K562 (cell line): ENCODE measurements at regions not wholly inside any gene's neighbourhood (a gene's known extent, or its start where the extent isn't known, plus 50 kb on each side); places are given as distances from the start of the nearest gene placed in this dataset.
A peak's percentile ranks its signal among the peaks of the same experiment; 100 is the strongest.

Source experiments
- ATAC-seq: fragments of 200-7000 bp; cut with Tn5 transposase; 3 replicates; pipeline ENCODE4 v1.9.1; 2020; ENCODE audit warnings: moderate library complexity
- BruUV-seq: library from RNA; stranded (reverse); fragments of 400-500 nt; replicated peaks from 2 replicates; lab custom pipeline; 2021; lab: Mats Ljungman, UMichigan
- CTCF ChIA-PET: fragments of 300-600 bp; formaldehyde crosslinking; extraction: SDS; loops from one replicate; lab custom pipeline; 2021; ENCODE audit warnings: low intra/inter-chr PET ratio; lab: Yijun Ruan, JAX
- POLR2A ChIA-PET: fragments of 300-600, 350-650 bp; sonication (Branson Sonifier 250); formaldehyde crosslinking; extraction: SDS; loops from one replicate; lab custom pipeline; 2021; ENCODE audit warnings: antibody characterized with exemption, inconsistent platforms; lab: Yijun Ruan, JAX
- DNase-seq, 4 experiments: peaks; one replicate each; pipeline versions ENCODE4 v3.0.0 to v3.0.0-alpha.2; 2011 to 2018; ENCODE audit warnings: low spot score in 3 of 4, mixed read lengths in 3 of 4; ENCODE audit errors: extremely low read depth in 1 of 4
- FAIRE-seq: peaks from 2 replicates; lab custom pipeline; 2011; peaks lifted over from hg19 to GRCh38; lab: Jason Lieb, UNC
- H2AFZ ChIP-seq: 2 replicates; pipeline ENCODE4 v1.6.0; 2011; ENCODE audit warnings: low read depth, low read length, control low read depth, inconsistent platforms
- H3K27ac ChIP-seq: fragments of 200-600 bp; 3 replicates; pipeline ENCODE4 v1.8.0; 2011; ENCODE audit warnings: low read depth, mild to moderate bottlenecking, control low read depth, inconsistent platforms, low read length, moderate library complexity, mixed read lengths; ENCODE audit errors: extremely low read depth
- H3K27me3 ChIP-seq, 2 experiments: fragments of 300-600 bp in 1 of 2; 2 replicates in 1 of 2; 3 replicates in 1 of 2; pipeline versions ENCODE4 v1.6.0 to v1.8.0; 2011; ENCODE audit warnings: inconsistent platforms in 2 of 2, low read length in 2 of 2, mild to moderate bottlenecking in 1 of 2, mixed read lengths in 1 of 2, moderate library complexity in 1 of 2; ENCODE audit not compliant: control insufficient read depth in 2 of 2, insufficient read depth in 2 of 2
- H3K36me3 ChIP-seq: fragments of 300-600 bp; 3 replicates; pipeline ENCODE4 v1.8.0; 2011; ENCODE audit warnings: mild to moderate bottlenecking, low read length, inconsistent platforms; ENCODE audit not compliant: control insufficient read depth, insufficient read depth
- H3K4me1 ChIP-seq, 2 experiments: fragments of 200-600 bp in 1 of 2; replicated peaks in 1 of 2; 2 replicates in 1 of 2; 3 replicates in 1 of 2; pipeline versions ENCODE4 v1.5.1 to v1.8.0; 2011; ENCODE audit warnings: inconsistent platforms in 2 of 2, low read length in 2 of 2, mild to moderate bottlenecking in 1 of 2, mixed read lengths in 1 of 2, moderate library complexity in 1 of 2; ENCODE audit not compliant: control insufficient read depth in 2 of 2, insufficient read depth in 2 of 2
- H3K4me2 ChIP-seq: 2 replicates; pipeline ENCODE4 v1.6.1; 2011; ENCODE audit warnings: low read length, control low read depth, inconsistent platforms, mixed read lengths; ENCODE audit not compliant: insufficient read depth
- H3K4me3 ChIP-seq: fragments of 200-600 bp; sonication (generic), shearing (Covaris generic); 2 replicates; pipeline ENCODE4 v1.5.1; 2016; ENCODE audit warnings: control low read depth, inconsistent platforms
- H3K79me2 ChIP-seq: fragments of 200-600 bp; 3 replicates; pipeline ENCODE4 v1.8.0; 2011; ENCODE audit warnings: low read length, inconsistent platforms; ENCODE audit not compliant: control insufficient read depth, insufficient read depth
- H3K9ac ChIP-seq, 2 experiments: 2 replicates each; pipeline versions ENCODE4 v1.6.0 to v1.6.1; 2011; ENCODE audit warnings: low read depth in 2 of 2, low read length in 2 of 2, control low read depth in 1 of 2, inconsistent platforms in 1 of 2, mild to moderate bottlenecking in 1 of 2, mixed read lengths in 1 of 2; ENCODE audit not compliant: insufficient read depth in 1 of 2
- H3K9me1 ChIP-seq: one replicate; pipeline ENCODE4 v1.6.0; 2011; ENCODE audit warnings: inconsistent platforms, mild to moderate bottlenecking, low read length, moderate library complexity; ENCODE audit not compliant: control insufficient read depth, insufficient read depth
- H3K9me3 ChIP-seq: replicated peaks from 2 replicates; pipeline ENCODE4 v1.5.1; 2011; ENCODE audit warnings: low read depth, low read length, inconsistent platforms; ENCODE audit not compliant: control insufficient read depth, insufficient read depth
- H4K20me1 ChIP-seq: replicated peaks from 2 replicates; pipeline ENCODE4 v1.6.1; 2011; ENCODE audit warnings: low read length, inconsistent platforms, mixed read lengths; ENCODE audit not compliant: control insufficient read depth, insufficient read depth
- ILF3 ChIP-seq: fragments of 450-650 bp; IDR thresholded peaks from 2 replicates; pipeline ENCODE4 v1.6.1; 2018; ENCODE audit warnings: antibody characterized with exemption, mild to moderate bottlenecking, moderate library complexity, borderline replicate concordance
- IRF9 ChIP-seq: fragments of 450-650 bp; IDR thresholded peaks from 2 replicates; pipeline ENCODE4 v1.6.1; 2016; ENCODE audit warnings: missing biosample characterization, missing genetic modification characterization
- NCOR1 ChIP-seq: fragments of 450-650 bp; IDR thresholded peaks from 2 replicates; pipeline ENCODE4 v1.6.1; 2016; ENCODE audit warnings: mild to moderate bottlenecking, moderate library complexity
- POLR2B ChIP-seq: fragments of 450-650 bp; IDR thresholded peaks from 2 replicates; pipeline ENCODE4 v1.6.1; 2018; ENCODE audit warnings: low read depth; ENCODE audit not compliant: partially characterized antibody
- RBM25 ChIP-seq: fragments of 200-400 bp; formaldehyde crosslinking; IDR thresholded peaks from 2 replicates; pipeline ENCODE4 v1.6.1; 2018; ENCODE audit warnings: low read length, low read depth, moderate library complexity; ENCODE audit not compliant: severe bottlenecking
- RNF2 ChIP-seq: sonication (generic); IDR thresholded peaks from 2 replicates; pipeline ENCODE4 v1.6.1; 2016
- SOX6 ChIP-seq: fragments of 450-650 bp; IDR thresholded peaks from 2 replicates; pipeline ENCODE4 v1.6.1; 2014; ENCODE audit warnings: mild to moderate bottlenecking
- ZSCAN32 ChIP-seq: fragments of 450-650 bp; formaldehyde crosslinking; IDR thresholded peaks from 2 replicates; pipeline ENCODE4 v1.4.0; 2020; ENCODE audit warnings: mild to moderate bottlenecking, moderate library complexity
- WGBS: fragments of 100-300 bp; shearing (Covaris generic); methylation state at CpG from one replicate; pipeline ENCODE4 v1.1.6; 2016; ENCODE audit warnings: low coverage, mixed read lengths; ENCODE audit not compliant: insufficient coverage; ENCODE audit errors: missing lambda C conversion rate; 5-methylcytosine and 5-hydroxymethylcytosine counted together
- in situ Hi-C: fragments of 300-500 bp; cut with MboI; formaldehyde crosslinking; loops from 4 replicates; pipeline ENCODE4 v1.15.0; 2018; ENCODE audit warnings: inconsistent platforms, mixed read lengths
- intact Hi-C: fragments of 100-400 bp; cut with micrococcal nuclease; formaldehyde crosslinking; loops from 2 replicates; pipeline ENCODE4 v1.14.2; 2022

GRCh38 chr4:145281224-145281623 lies 100.8 kb upstream of the OTUD4 start (continued):
- TF ChIP-seq ILF3 (no peak), NCOR1 (no peak), RNF2 (no peak), RBM25 (no peak), ZSCAN32 (no peak)

GRCh38 chr4:145280541-145280940 lies 100.2 kb upstream of the OTUD4 start:
- Histone ChIP-seq H2AFZ (no peak overlapping the region), H3K27ac (no peak overlapping the region), H3K9me3 (no peaks in the 10 kb centered on the region), H3K36me3 (no peaks in the 10 kb centered on the region), H3K4me1 (peaks cover 0 to 22% of the 10 kb centered on the region in 2 experiments; a peak in 2 of 5 replicates), H3K4me2 (no peak overlapping the region), H4K20me1 (no peaks in the 10 kb centered on the region), H3K9ac (no peak overlapping the region), H3K27me3 (peaks cover 2 to 5% of the 10 kb centered on the region in 2 experiments; a peak in 3 of 5 replicates), H3K4me3 (no peak overlapping the region), H3K79me2 (no peaks in the 10 kb centered on the region), H3K9me1 (no peaks in the 10 kb centered on the region)
- no TSS peak for BruUV-seq
- POLR2A ChIA-PET = no interaction called here
- ATAC-seq = no peak
- no peak for FAIRE-seq
- in situ Hi-C loops (no loop called here), intact Hi-C loops (no loop called here)
- CTCF ChIA-PET = no interaction called here
- peak; percentile 46; the same call in 1 of the 2 replicates for TF ChIP-seq SOX6
- no peak for TF ChIP-seq POLR2B
- TF ChIP-seq IRF9 (tag) = no peak
- no peak for DNase-seq
- 9% methylated on average over 3 of the region's 3 CpGs for WGBS
